Kidney epithelial cell (primary cell): ENCODE measurements at regions not wholly inside any gene's neighbourhood (a gene's known extent, or its start where the extent isn't known, plus 50 kb on each side); places are given as distances from the start of the nearest gene placed in this dataset.

Experiments
- DNase-seq: peaks from one replicate; pipeline ENCODE4 v3.0.0-alpha.2; 2010; ENCODE audit warnings: low read depth
- H3K27me3 ChIP-seq: 2 replicates; pipeline ENCODE4 v1.6.0; 2011; ENCODE audit warnings: low read length; ENCODE audit not compliant: control insufficient read depth, insufficient read depth
- H3K36me3 ChIP-seq: 2 replicates; pipeline ENCODE4 v1.5.1; 2011; ENCODE audit warnings: low read length; ENCODE audit not compliant: control insufficient read depth, insufficient read depth
- H3K4me3 ChIP-seq: 2 replicates; pipeline ENCODE4 v1.5.1; 2011; ENCODE audit warnings: low read depth, mild to moderate bottlenecking, control low read depth, low read length
- CTCF ChIP-seq: IDR thresholded peaks from 2 replicates; pipeline ENCODE4 v1.5.1; 2011; ENCODE audit warnings: mild to moderate bottlenecking, moderate library complexity, low read length, control low read depth, inconsistent platforms; ENCODE audit not compliant: insufficient read depth, poor library complexity, severe bottlenecking

GRCh38 chr18:45328811-45329210 is 286.5 kb upstream of the SLC14A2 start:
- no peak for DNase-seq
- Histone ChIP-seq H3K4me3 (no peak overlapping the region), H3K36me3 (no peaks in the 10 kb centered on the region), H3K27me3 (no peaks in the 10 kb centered on the region)
- no peak for TF ChIP-seq CTCF

GRCh38 chr18:45329316-45329715 is 286.0 kb upstream of the SLC14A2 start:
- DNase-seq, result no peak
- no peaks in the 10 kb centered on the region for H3K27me3 ChIP-seq
- H3K36me3 ChIP-seq, result no peaks in the 10 kb centered on the region
- H3K4me3 ChIP-seq, result no peak overlapping the region
- TF ChIP-seq CTCF, result no peak

- no peak overlapping the region for H3K4me3 ChIP-seq
- DNase-seq, result no peak
- no peak for TF ChIP-seq CTCF
- H3K27me3 ChIP-seq, result no peaks in the 10 kb centered on the region
- no peaks in the 10 kb centered on the region for H3K36me3 ChIP-seq
These were observed 285.1 kb upstream of the SLC14A2 start for GRCh38 chr18:45330170-45330594.

- no peak for DNase-seq
- TF ChIP-seq CTCF, result no peak
- Histone ChIP-seq H3K36me3 (no peaks in the 10 kb centered on the region), H3K4me3 (no peak overlapping the region), H3K27me3 (no peaks in the 10 kb centered on the region)
These were observed 282.4 kb upstream of the SLC14A2 start for GRCh38 chr18:45332871-45333270.

GRCh38 chr18:45334191-45334590 is 281.1 kb upstream of the SLC14A2 start:
- Histone ChIP-seq H3K27me3 (no peaks in the 10 kb centered on the region), H3K36me3 (no peaks in the 10 kb centered on the region), H3K4me3 (no peak overlapping the region)
- DNase-seq, result no peak
- TF ChIP-seq CTCF, result no peak

- no peak overlapping the region for H3K4me3 ChIP-seq
- DNase-seq, result no peak
- TF ChIP-seq CTCF, result no peak
- H3K36me3 ChIP-seq, result no peaks in the 10 kb centered on the region
- H3K27me3 ChIP-seq, result no peaks in the 10 kb centered on the region
These were observed 279.8 kb upstream of the SLC14A2 start for GRCh38 chr18:45335282-45336043.
